Keratinocyte (primary cell): ENCODE measurements at regions not wholly inside any gene's neighbourhood (a gene's known extent, or its start where the extent isn't known, plus 50 kb on each side); places are given as distances from the start of the nearest gene placed in this dataset.

Experiments used
- EZH2 ChIP-seq: IDR thresholded peaks from one replicate; pipeline ENCODE4 v1.6.1; 2012; ENCODE audit warnings: inconsistent platforms, mild to moderate bottlenecking, low read length, moderate library complexity
- TF ChIP-seq, protein P1 (sequence below), 3 experiments: IDR thresholded peaks in 1 of 3; conservative IDR thresholded peaks in 1 of 3; optimal IDR thresholded peaks in 1 of 3; 2 replicates in 2 of 3; 3 replicates in 1 of 3; pipeline versions ENCODE3 to v1.5.1; 2011; ENCODE audit warnings: low read length in 3 of 3, mild to moderate bottlenecking in 3 of 3, moderate library complexity in 2 of 3, control low read depth in 1 of 3, inconsistent platforms in 1 of 3; ENCODE audit not compliant: insufficient read depth in 2 of 3; ENCODE audit errors: extremely low read depth in 1 of 3

DNA sequence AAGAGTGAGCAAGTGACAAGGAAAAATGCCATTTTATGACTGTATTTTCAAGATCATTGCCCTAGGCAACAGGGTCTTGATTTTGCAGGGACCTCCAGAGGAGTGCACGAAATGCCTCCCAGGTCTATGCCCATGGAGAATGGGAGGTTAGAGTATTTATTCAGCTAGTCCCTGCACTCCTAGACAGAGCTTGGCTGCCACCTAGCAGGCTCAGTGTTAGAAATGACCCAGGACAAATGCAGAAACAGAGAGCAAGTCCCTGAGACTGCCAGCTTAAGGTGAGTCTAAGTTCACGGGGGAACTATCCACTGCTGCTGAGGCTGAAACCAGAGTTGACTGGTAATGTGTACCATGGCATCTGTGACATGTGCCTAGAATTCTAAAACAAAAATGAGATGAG lies 506.4 kb downstream of the MED13L start:
- no peak for TF ChIP-seq EZH2
- TF ChIP-seq, protein P1, sequence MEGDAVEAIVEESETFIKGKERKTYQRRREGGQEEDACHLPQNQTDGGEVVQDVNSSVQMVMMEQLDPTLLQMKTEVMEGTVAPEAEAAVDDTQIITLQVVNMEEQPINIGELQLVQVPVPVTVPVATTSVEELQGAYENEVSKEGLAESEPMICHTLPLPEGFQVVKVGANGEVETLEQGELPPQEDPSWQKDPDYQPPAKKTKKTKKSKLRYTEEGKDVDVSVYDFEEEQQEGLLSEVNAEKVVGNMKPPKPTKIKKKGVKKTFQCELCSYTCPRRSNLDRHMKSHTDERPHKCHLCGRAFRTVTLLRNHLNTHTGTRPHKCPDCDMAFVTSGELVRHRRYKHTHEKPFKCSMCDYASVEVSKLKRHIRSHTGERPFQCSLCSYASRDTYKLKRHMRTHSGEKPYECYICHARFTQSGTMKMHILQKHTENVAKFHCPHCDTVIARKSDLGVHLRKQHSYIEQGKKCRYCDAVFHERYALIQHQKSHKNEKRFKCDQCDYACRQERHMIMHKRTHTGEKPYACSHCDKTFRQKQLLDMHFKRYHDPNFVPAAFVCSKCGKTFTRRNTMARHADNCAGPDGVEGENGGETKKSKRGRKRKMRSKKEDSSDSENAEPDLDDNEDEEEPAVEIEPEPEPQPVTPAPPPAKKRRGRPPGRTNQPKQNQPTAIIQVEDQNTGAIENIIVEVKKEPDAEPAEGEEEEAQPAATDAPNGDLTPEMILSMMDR (optimal IDR thresholded peaks at IDR 0.05 in 1 of 3, IDR thresholded peaks at IDR 0.05 in 1 of 3, conservative IDR thresholded peaks at IDR 0.05 in 1 of 3; ENCODE audit: extremely low read depth in 1 of 3, insufficient read depth in 2 of 3, low read length in 3 of 3) = peak in 1 of 3 experiments; percentile 38
